ENCODE measurements at regions not wholly inside any gene's neighbourhood (a gene's known extent, or its start where the extent isn't known, plus 50 kb on each side); places are given as distances from the start of the nearest gene placed in this dataset.

DNA sequence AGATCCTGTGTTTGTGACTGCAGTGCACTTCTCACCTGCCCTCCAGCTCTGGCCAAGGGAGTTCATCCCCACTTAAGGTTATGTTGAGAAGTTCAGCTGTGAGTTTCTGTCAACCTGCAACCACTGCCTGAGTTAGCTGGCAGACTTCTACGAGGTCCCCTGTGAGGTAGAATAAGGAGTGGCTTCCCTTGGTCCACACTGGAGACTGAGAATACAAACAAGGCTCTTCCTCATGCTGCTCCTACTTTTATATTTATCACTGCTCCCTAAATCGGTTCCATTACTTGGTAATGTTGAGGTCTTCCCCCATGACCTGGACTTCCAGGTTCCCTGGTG lies 353.2 kb upstream of the CWC22 start:
- TF ChIP-seq, protein P1, sequence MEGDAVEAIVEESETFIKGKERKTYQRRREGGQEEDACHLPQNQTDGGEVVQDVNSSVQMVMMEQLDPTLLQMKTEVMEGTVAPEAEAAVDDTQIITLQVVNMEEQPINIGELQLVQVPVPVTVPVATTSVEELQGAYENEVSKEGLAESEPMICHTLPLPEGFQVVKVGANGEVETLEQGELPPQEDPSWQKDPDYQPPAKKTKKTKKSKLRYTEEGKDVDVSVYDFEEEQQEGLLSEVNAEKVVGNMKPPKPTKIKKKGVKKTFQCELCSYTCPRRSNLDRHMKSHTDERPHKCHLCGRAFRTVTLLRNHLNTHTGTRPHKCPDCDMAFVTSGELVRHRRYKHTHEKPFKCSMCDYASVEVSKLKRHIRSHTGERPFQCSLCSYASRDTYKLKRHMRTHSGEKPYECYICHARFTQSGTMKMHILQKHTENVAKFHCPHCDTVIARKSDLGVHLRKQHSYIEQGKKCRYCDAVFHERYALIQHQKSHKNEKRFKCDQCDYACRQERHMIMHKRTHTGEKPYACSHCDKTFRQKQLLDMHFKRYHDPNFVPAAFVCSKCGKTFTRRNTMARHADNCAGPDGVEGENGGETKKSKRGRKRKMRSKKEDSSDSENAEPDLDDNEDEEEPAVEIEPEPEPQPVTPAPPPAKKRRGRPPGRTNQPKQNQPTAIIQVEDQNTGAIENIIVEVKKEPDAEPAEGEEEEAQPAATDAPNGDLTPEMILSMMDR (IDR thresholded peaks at IDR 0.05) = no peak
- TF ChIP-seq POLR2A (IDR thresholded peaks at IDR 0.05) = no peak
